Stomach (tissue), 8 donors: ENCODE measurements at regions not wholly inside any gene's neighbourhood (a gene's known extent, or its start where the extent isn't known, plus 50 kb on each side); places are given as distances from the start of the nearest gene placed in this dataset.

ENCODE experiments used
- DNase-seq, 2 donors: peaks; one replicate each; pipeline versions ENCODE4 v3.0.0 to v3.0.0-alpha.2; 2013 to 2019
- H3K27ac ChIP-seq, 5 donors: fragments of 200-600 bp in 4 of 5; sonication (generic) in 4 of 5; one replicate each; pipeline ENCODE4 v1.5.1; 2013 to 2019; ENCODE audit warnings: mild to moderate bottlenecking in 1 of 5, moderate library complexity in 1 of 5
- H3K27me3 ChIP-seq, 3 donors: fragments of 200-600 bp; sonication (generic); one replicate each; pipeline ENCODE4 v1.5.1; 2017 to 2019; ENCODE audit warnings: mixed run types in 1 of 3
- H3K36me3 ChIP-seq, 4 donors: fragments of 200-600 bp; sonication (generic); 1 replicate in 3 of 4; 2 replicates in 1 of 4; pipeline ENCODE4 v1.5.1; 2016 to 2019
- H3K4me1 ChIP-seq, 4 donors: fragments of 200-600 bp; sonication (generic); one replicate each; pipeline ENCODE4 v1.5.1; 2016 to 2019
- H3K4me3 ChIP-seq, 4 donors: fragments of 200-600 bp; sonication (generic) in 3 of 4; one replicate each; pipeline ENCODE4 v1.5.1; 2016 to 2019; ENCODE audit warnings: mild to moderate bottlenecking in 1 of 4
- H3K9me3 ChIP-seq, 4 donors: fragments of 200-600 bp; sonication (generic); one replicate each; pipeline ENCODE4 v1.5.1; 2016 to 2019
- EP300 ChIP-seq: sonication (generic); formaldehyde crosslinking; IDR thresholded peaks from one replicate; pipeline ENCODE4 v1.6.1; 2017; ENCODE audit warnings: antibody characterized with exemption
- POLR2A ChIP-seq, 4 donors: fragments of 450-650 bp; IDR thresholded peaks; one replicate each; pipeline ENCODE4 v1.6.1; 2016; ENCODE audit warnings: antibody characterized with exemption in 4 of 4, control low read depth in 2 of 4, mild to moderate bottlenecking in 1 of 4, moderate library complexity in 1 of 4
- POLR2AphosphoS5 ChIP-seq, 3 donors: sonication (generic); formaldehyde crosslinking; IDR thresholded peaks; one replicate each; pipeline ENCODE4 v1.6.1; 2016; ENCODE audit warnings: antibody characterized with exemption in 3 of 3
- WGBS, 5 donors: extraction: QIAGEN DNeasy Blood & Tissue Kit in 3 of 5; methylation state at CpG; one replicate each; pipeline versions ENCODE4 v1.1.5 to v1.1.7; 2013 to 2018; 5-methylcytosine and 5-hydroxymethylcytosine counted together
- intact Hi-C: fragments of 100-400 bp; cut with DNase I; formaldehyde crosslinking; loops from one replicate; pipeline ENCODE4 v1.15.1; 2023; ENCODE audit warnings: low total_unique reads
- TF ChIP-seq, protein P1 (sequence below), 7 experiments: fragments of 450-650 bp in 4 of 7; fragments of 200-600 bp in 3 of 7; sonication (generic) in 3 of 7; IDR thresholded peaks; one replicate each; pipeline ENCODE4 v1.5.1; 2016 to 2019; ENCODE audit warnings: antibody characterized with exemption in 7 of 7, control low read depth in 2 of 7, mild to moderate bottlenecking in 1 of 7
- donor health status: healthy with polysubstance abuse.
- donor health status: Bipolar disorder and iron deficiency.
- donor health status: healthy.

DNA sequence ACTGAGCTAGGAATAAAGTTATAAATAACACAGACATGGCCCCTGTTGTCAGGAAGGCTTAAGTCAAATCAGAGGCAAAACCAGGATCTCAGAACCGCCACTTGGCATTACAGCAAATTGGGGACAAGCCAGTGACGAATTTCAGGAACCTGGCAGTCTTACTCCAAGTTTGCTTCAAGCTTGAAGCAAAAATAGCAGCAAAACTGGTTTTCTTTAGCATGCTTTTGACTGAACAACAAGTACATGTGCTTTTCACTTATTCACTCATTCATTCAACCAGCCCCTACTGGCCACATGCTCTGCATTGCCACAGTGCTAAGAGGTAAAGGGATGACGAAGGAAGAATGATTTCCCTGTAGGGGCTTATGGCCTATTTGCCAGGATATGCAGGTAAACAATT lies 253.9 kb upstream of the PPARGC1A start:
- 60 to 72% (median 65%) methylated on average over 3 of the region's 3 CpGs for WGBS, 5 donors
- intact Hi-C loops: no loop called here
- Histone ChIP-seq H3K36me3 (no peaks in the 10 kb centered on the region), H3K27ac (no peak overlapping the region), H3K9me3 (no peaks in the 10 kb centered on the region), H3K27me3 (no peaks in the 10 kb centered on the region), H3K4me3 (no peak overlapping the region), H3K4me1 (peaks cover 0 to 3% (median 0%) of the 10 kb centered on the region in 4 donors)
- no peak for TF ChIP-seq POLR2AphosphoS5 (IDR thresholded peaks at IDR 0.05)
- no peak for DNase-seq

DNA sequence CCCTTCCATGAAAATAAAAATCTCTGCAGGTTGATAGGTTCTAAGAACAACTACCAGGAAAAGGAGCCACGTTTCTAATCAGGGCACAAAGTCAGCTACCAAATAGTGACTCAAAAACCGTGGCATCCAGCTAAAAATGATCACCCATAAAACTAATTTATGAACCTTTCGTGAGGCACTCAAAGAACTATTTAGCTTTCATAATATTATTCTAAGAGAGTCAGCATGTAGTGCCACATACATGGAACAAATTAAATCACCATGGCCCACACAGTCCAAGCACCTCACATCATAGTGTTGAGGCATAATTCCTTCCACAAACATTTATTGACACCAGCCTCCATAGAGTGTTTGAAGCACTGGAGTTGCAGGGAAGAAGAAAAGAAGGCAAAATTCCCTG lies 252.0 kb upstream of the PPARGC1A start:
- intact Hi-C loops: no loop called here
- no peak for DNase-seq
- H3K27me3 ChIP-seq: no peaks in the 10 kb centered on the region
- peaks cover 3 to 17% (median 7%) of the 10 kb centered on the region in 4 donors for H3K4me1 ChIP-seq
- 70 to 85% (median 80%) methylated on average over 3 of the region's 3 CpGs for WGBS, 5 donors
- TF ChIP-seq POLR2AphosphoS5 (IDR thresholded peaks at IDR 0.05) (no peak), EP300 (no peak), POLR2A (IDR thresholded peaks at IDR 0.05) (no peak)
- TF ChIP-seq, protein P1, sequence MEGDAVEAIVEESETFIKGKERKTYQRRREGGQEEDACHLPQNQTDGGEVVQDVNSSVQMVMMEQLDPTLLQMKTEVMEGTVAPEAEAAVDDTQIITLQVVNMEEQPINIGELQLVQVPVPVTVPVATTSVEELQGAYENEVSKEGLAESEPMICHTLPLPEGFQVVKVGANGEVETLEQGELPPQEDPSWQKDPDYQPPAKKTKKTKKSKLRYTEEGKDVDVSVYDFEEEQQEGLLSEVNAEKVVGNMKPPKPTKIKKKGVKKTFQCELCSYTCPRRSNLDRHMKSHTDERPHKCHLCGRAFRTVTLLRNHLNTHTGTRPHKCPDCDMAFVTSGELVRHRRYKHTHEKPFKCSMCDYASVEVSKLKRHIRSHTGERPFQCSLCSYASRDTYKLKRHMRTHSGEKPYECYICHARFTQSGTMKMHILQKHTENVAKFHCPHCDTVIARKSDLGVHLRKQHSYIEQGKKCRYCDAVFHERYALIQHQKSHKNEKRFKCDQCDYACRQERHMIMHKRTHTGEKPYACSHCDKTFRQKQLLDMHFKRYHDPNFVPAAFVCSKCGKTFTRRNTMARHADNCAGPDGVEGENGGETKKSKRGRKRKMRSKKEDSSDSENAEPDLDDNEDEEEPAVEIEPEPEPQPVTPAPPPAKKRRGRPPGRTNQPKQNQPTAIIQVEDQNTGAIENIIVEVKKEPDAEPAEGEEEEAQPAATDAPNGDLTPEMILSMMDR (IDR thresholded peaks at IDR 0.05): no peak
- H3K4me3 ChIP-seq: no peak overlapping the region
- no peaks in the 10 kb centered on the region for H3K9me3 ChIP-seq
- H3K27ac ChIP-seq: no peak overlapping the region
- H3K36me3 ChIP-seq: no peaks in the 10 kb centered on the region

DNA sequence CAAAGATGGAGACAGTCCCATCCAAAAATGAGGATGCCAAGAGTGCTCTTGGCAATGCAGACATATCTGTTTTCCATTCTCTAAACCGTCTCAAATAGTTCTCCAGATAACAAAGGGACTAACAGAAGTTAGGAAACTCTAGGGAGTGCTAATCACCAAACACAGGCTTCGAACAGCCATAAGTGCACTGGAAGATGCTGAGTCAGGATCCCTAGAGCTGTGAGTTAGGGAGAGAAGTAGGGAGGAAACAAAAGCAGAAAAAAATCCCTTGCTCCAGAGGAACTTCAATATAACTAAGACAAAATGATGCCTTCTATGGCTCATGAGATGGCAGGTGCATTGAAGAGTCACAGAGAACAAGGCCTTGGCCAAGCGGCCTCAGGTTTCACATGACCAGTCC lies 251.0 kb upstream of the PPARGC1A start:
- no peak for DNase-seq
- Histone ChIP-seq H3K4me3 (no peak overlapping the region), H3K9me3 (no peaks in the 10 kb centered on the region), H3K27ac (no peak overlapping the region), H3K36me3 (no peaks in the 10 kb centered on the region), H3K4me1 (peaks cover 3 to 17% (median 7%) of the 10 kb centered on the region in 4 donors), H3K27me3 (no peaks in the 10 kb centered on the region)
- intact Hi-C loops: no loop called here
- TF ChIP-seq POLR2AphosphoS5 (IDR thresholded peaks at IDR 0.05): no peak
- TF ChIP-seq POLR2A (IDR thresholded peaks at IDR 0.05): no peak
- TF ChIP-seq, protein P1 (IDR thresholded peaks at IDR 0.05): no peak
- no peak for TF ChIP-seq EP300
- 81 to 95% (median 88%) methylated on average over 3 of the region's 3 CpGs for WGBS, 5 donors

DNA sequence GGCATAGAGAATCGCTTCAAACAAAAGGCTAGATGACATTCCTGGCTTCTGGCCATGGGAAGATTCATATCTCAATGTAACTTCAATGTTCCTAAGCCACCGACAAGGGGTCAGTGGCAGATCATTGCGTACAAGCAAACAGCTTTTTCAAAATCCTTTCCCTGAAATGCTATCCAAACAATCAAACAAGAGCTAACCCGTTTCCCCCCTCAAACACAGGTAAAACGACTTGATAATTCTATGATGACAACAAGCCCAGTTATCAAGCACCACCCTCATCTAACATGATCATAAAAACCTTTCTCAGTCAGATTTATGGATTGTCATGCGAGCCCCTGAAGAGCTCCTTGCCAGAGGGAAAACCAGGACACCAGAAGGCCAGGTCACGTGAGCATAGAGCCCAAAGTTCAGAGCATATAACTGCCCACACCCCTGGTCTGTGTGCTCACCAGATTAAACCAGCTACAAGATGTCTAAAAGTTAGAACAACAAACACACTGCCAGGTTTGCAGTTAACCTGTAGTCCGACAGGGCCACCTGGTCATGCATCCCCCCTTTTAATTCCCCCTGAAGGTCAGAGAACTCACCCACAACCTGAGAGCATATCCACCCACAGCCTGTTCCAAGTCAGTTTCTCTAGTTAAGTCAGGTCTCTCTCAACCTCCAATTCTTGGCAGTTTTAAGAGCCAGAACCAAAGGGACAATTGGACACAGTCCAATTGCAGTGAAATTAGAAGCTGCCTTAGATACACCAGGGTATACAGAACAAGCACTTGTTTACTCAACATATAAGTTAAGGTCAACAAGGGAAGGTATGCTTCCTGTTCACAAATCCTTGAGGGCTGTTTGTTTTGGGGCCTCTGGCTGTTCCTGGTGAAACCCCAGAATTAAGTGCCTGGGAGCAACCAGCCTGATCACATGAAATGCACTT lies 248.1 kb upstream of the PPARGC1A start:
- DNase-seq: peak; percentile 24 to 53
- WGBS, 5 donors: 33 to 51% (median 43%) methylated on average over 8 of the region's 8 CpGs
- H3K4me3 ChIP-seq: no peak overlapping the region
- no peaks in the 10 kb centered on the region for H3K27me3 ChIP-seq
- H3K27ac ChIP-seq: peak overlapping the region in 1 of 5 donors; percentile 5
- intact Hi-C loops: no loop called here
- TF ChIP-seq EP300: no peak
- TF ChIP-seq, protein P1 (IDR thresholded peaks at IDR 0.05): no peak
- TF ChIP-seq POLR2A (IDR thresholded peaks at IDR 0.05): no peak
- no peak for TF ChIP-seq POLR2AphosphoS5 (IDR thresholded peaks at IDR 0.05)
- no peaks in the 10 kb centered on the region for H3K36me3 ChIP-seq
- no peaks in the 10 kb centered on the region for H3K9me3 ChIP-seq
- peaks cover 3 to 17% (median 7%) of the 10 kb centered on the region in 4 donors for H3K4me1 ChIP-seq
